HUES64 (cell line): ENCODE measurements at regions not wholly inside any gene's neighbourhood (a gene's known extent, or its start where the extent isn't known, plus 50 kb on each side); places are given as distances from the start of the nearest gene placed in this dataset.

Source experiments
- H3K27ac ChIP-seq: 2 replicates; pipeline ENCODE4 v1.7.0; 2013; ENCODE audit warnings: low read depth, low read length, inconsistent platforms
- H3K27me3 ChIP-seq: 2 replicates; pipeline ENCODE4 v1.6.1; 2013; ENCODE audit warnings: mild to moderate bottlenecking, low read length; ENCODE audit not compliant: insufficient read depth
- H3K36me3 ChIP-seq: 2 replicates; pipeline ENCODE4 v1.6.1; 2013; ENCODE audit warnings: mild to moderate bottlenecking, low read length; ENCODE audit not compliant: insufficient read depth
- H3K4me1 ChIP-seq: 2 replicates; pipeline ENCODE4 v1.6.1; 2013; ENCODE audit warnings: mild to moderate bottlenecking, low read length, moderate library complexity; ENCODE audit not compliant: insufficient read depth
- H3K4me3 ChIP-seq: 2 replicates; pipeline ENCODE4 v1.5.1; 2013; ENCODE audit warnings: mild to moderate bottlenecking, low read length, moderate library complexity
- H3K9ac ChIP-seq: 2 replicates; pipeline ENCODE4 v1.6.1; 2013; ENCODE audit warnings: mild to moderate bottlenecking, low read depth, low read length
- H3K9me3 ChIP-seq: 2 replicates; pipeline ENCODE4 v1.6.1; 2013; ENCODE audit warnings: low read depth, low read length; ENCODE audit not compliant: insufficient read depth
- WGBS: fragments of 150-250, 120-280 bp; methylation state at CpG from one replicate; pipeline ENCODE4 v1.1.7; 2013; ENCODE audit warnings: missing lambda C conversion rate; 5-methylcytosine and 5-hydroxymethylcytosine counted together

GRCh38 chr11:11038782-11039181 is 180.9 kb upstream of the ZBED5 start:
- peaks cover 3% of the 10 kb centered on the region; the same call in 1 of the 2 replicates for H3K4me1 ChIP-seq
- H3K9ac ChIP-seq: no peak overlapping the region
- H3K27me3 ChIP-seq: no peaks in the 10 kb centered on the region
- H3K4me3 ChIP-seq: no peak overlapping the region
- no peaks in the 10 kb centered on the region for H3K9me3 ChIP-seq
- H3K36me3 ChIP-seq: no peaks in the 10 kb centered on the region
- H3K27ac ChIP-seq: no peak overlapping the region
- 85% methylated on average over 3 of the region's 3 CpGs for WGBS

GRCh38 chr11:11038352-11038751 is 180.5 kb upstream of the ZBED5 start:
- H3K27me3 ChIP-seq: no peaks in the 10 kb centered on the region
- WGBS: 90% methylated on average over 3 of the region's 3 CpGs
- no peak overlapping the region for H3K27ac ChIP-seq
- no peaks in the 10 kb centered on the region for H3K9me3 ChIP-seq
- H3K9ac ChIP-seq: no peak overlapping the region
- no peak overlapping the region for H3K4me3 ChIP-seq
- H3K36me3 ChIP-seq: no peaks in the 10 kb centered on the region
- H3K4me1 ChIP-seq: peaks cover 3% of the 10 kb centered on the region; the same call in 1 of the 2 replicates

DNA sequence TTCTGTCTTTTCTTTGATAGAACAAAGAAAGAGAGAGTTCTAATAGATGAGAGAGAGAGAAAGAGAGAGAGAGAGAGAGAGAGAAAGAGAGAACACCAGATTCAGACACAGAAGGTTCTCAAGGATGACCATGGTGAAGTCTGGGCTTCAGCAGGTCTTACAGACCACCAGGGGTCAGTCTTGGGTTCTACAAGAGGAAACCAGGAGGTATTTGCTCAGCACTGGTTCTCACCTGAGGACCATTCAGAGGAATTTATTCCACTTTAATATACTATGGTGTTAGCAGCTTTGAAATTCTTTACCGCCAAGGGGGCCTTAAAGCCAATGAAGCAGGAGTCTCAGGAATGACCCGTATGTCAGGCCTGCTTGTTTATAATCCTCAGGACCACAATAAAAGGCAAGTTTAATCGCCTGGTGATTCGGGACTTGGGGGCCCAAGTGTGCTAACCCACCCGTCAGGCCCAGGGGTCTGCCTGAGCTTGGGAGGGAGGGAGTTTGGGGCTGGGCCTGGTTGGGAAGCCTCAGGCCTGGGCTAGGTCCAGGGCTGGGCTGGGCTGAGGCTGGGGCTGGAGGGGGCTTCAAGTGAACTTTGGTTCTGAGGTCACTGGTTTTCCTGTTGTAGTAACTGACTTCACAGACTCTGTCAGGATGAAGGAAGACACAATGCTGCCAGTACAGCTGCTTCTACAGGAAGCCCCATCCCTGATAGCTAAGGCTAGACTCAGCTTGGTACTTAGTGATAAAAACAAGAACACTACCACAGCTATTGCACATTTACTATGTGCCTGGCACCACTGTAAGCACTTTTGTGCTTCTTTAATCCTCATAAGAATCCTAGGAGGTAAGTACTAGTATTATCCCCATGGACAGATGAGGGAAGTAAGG is 179.2 kb upstream of the ZBED5 start:
- Histone ChIP-seq H3K36me3 (no peaks in the 10 kb centered on the region), H3K4me3 (no peak overlapping the region), H3K4me1 (peaks cover 3% of the 10 kb centered on the region; the same call in 1 of the 2 replicates), H3K9me3 (no peaks in the 10 kb centered on the region), H3K27ac (no peak overlapping the region), H3K9ac (no peak overlapping the region), H3K27me3 (no peaks in the 10 kb centered on the region)
- WGBS: 69% methylated on average over 5 of the region's 5 CpGs

DNA sequence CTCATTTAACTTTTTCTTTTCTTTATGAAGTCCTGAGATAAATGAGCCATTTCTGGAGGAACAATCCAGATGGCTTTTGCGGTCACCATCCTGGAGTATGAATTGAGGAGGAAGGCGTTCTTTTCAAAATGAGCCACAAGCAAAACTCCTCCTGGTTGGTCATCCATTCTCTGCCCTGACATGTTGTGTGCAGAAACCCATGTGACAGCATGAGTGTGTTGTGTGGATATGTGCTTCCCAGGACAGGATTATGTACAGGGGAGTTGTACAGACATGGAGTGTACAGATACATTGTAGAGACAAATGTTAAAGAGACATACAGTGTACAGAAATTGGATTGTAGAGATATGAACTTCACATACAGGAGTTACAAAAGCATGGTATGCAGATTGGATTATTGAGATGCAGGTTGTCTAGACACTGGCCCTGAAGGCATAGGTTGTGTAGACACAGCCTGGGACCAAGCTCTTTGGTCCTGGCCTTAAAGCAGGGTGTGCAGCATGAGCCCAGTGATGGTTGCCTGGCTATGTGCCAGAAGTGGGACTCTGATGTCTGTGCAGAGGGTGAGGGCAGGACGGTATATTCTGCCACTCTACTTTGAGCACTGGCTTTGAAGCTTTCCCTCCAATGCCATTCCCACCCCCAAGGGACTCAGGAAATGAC is 178.5 kb upstream of the ZBED5 start:
- no peak overlapping the region for H3K4me3 ChIP-seq
- H3K36me3 ChIP-seq: no peaks in the 10 kb centered on the region
- no peak overlapping the region for H3K9ac ChIP-seq
- H3K4me1 ChIP-seq: peaks cover 3% of the 10 kb centered on the region; the same call in 1 of the 2 replicates
- no peaks in the 10 kb centered on the region for H3K27me3 ChIP-seq
- no peaks in the 10 kb centered on the region for H3K9me3 ChIP-seq
- 99% methylated on average over 3 of the region's 3 CpGs for WGBS
- H3K27ac ChIP-seq: no peak overlapping the region

DNA sequence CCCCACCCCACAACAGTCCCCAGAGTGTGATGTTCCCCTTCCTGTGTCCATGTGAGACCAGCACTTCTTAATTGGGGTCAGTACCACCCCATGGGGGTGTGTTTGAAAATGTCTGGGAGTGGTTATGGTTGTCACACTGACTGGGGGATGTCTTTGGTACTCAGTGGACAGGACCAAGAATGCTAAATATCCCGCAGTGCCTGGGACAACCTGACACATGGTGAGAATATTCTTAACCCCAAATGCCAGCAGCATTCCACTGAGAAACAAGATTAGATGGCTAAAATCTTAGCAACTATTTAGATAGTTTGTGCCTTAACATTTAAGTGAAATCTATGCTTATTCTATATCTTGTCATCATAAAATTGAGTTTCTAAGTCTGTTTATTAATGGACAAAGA is 177.5 kb upstream of the ZBED5 start:
- Histone ChIP-seq H3K36me3 (no peaks in the 10 kb centered on the region), H3K27ac (no peak overlapping the region), H3K4me1 (peaks cover 3% of the 10 kb centered on the region; the same call in 1 of the 2 replicates), H3K9ac (no peak overlapping the region), H3K9me3 (no peaks in the 10 kb centered on the region), H3K4me3 (no peak overlapping the region), H3K27me3 (no peaks in the 10 kb centered on the region)
- 83% methylated on average over 1 of the region's 1 CpG for WGBS

- Histone ChIP-seq H3K36me3 (no peaks in the 10 kb centered on the region), H3K4me1 (peaks cover 3% of the 10 kb centered on the region; the same call in 1 of the 2 replicates), H3K9ac (no peak overlapping the region), H3K9me3 (no peaks in the 10 kb centered on the region), H3K27ac (no peak overlapping the region), H3K4me3 (no peak overlapping the region), H3K27me3 (no peaks in the 10 kb centered on the region)
- WGBS: 47% methylated on average over 3 of the region's 5 CpGs
Measured at GRCh38 chr11:11034476-11034875, 176.6 kb upstream of the ZBED5 start.

DNA sequence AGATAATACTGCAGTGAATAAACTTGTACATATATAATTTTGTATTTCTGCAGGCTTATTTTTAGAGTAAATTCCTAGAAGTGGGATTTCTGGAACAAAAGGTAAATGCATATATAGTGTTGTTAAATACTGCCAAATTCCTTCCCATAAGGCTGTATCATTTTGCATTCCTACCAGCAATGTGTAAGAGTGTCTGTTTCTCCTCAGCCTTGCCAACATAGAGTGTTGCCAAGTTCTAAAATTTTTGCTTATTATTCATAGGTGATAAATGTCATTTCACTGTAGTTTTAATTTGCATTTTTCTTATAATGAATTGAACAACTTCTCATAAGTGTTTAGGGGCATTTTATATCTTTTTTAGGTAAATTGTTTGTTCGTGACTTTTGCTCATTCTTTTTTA is 174.2 kb upstream of the ZBED5 start:
- no peaks in the 10 kb centered on the region for H3K27me3 ChIP-seq
- no peaks in the 10 kb centered on the region for H3K4me1 ChIP-seq
- H3K9me3 ChIP-seq: no peaks in the 10 kb centered on the region
- H3K9ac ChIP-seq: no peak overlapping the region
- H3K27ac ChIP-seq: no peak overlapping the region
- H3K4me3 ChIP-seq: no peak overlapping the region
- no CpG with 5 or more reads among the region's 1 CpG for WGBS
- H3K36me3 ChIP-seq: no peaks in the 10 kb centered on the region

GRCh38 chr11:11029027-11029426 is 171.2 kb upstream of the ZBED5 start:
- Histone ChIP-seq H3K36me3 (no peaks in the 10 kb centered on the region), H3K27me3 (no peaks in the 10 kb centered on the region), H3K9me3 (no peaks in the 10 kb centered on the region), H3K4me3 (no peak overlapping the region), H3K4me1 (no peaks in the 10 kb centered on the region), H3K27ac (no peak overlapping the region), H3K9ac (no peak overlapping the region)
- 97% methylated on average over 3 of the region's 3 CpGs for WGBS

- no peaks in the 10 kb centered on the region for H3K4me1 ChIP-seq
- H3K9ac ChIP-seq: no peak overlapping the region
- 32% methylated on average over 5 of the region's 5 CpGs for WGBS
- H3K27me3 ChIP-seq: no peaks in the 10 kb centered on the region
- H3K9me3 ChIP-seq: no peaks in the 10 kb centered on the region
- H3K27ac ChIP-seq: no peak overlapping the region
- H3K36me3 ChIP-seq: no peaks in the 10 kb centered on the region
- H3K4me3 ChIP-seq: no peak overlapping the region
Measured at GRCh38 chr11:11028017-11028692, 170.3 kb upstream of the ZBED5 start.

GRCh38 chr11:11027288-11027687 is 169.4 kb upstream of the ZBED5 start:
- no peaks in the 10 kb centered on the region for H3K27me3 ChIP-seq
- H3K4me1 ChIP-seq: no peaks in the 10 kb centered on the region
- H3K36me3 ChIP-seq: no peaks in the 10 kb centered on the region
- no peak overlapping the region for H3K27ac ChIP-seq
- no peaks in the 10 kb centered on the region for H3K9me3 ChIP-seq
- no peak overlapping the region for H3K9ac ChIP-seq
- WGBS: 73% methylated on average over 1 of the region's 1 CpG
- H3K4me3 ChIP-seq: no peak overlapping the region

DNA sequence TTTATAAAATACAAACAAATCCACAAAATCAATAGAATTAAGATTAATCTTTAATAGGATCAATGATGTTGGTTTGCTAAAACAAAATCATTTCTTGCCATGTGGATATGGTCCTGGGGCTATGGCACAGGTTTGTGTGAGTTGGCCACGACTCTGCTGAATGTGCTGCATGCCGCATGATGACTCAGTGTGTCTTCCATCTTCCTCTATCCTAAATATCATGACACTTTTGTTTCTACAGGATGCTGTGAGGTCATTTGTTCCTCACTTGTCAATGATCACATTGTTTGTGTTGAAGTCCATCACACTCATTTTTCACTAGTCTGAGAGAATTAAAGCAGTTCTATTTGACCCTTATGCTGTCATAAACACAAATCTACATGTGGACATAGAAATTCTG is 167.2 kb upstream of the ZBED5 start:
- Histone ChIP-seq H3K4me3 (no peak overlapping the region), H3K27me3 (no peaks in the 10 kb centered on the region), H3K4me1 (no peaks in the 10 kb centered on the region), H3K9me3 (no peaks in the 10 kb centered on the region), H3K27ac (no peak overlapping the region), H3K36me3 (no peaks in the 10 kb centered on the region), H3K9ac (no peak overlapping the region)
- 86% methylated on average over 2 of the region's 2 CpGs for WGBS
